ENCODE measurements at regions not wholly inside any gene's neighbourhood (a gene's known extent, or its start where the extent isn't known, plus 50 kb on each side); places are given as distances from the start of the nearest gene placed in this dataset.

DNA sequence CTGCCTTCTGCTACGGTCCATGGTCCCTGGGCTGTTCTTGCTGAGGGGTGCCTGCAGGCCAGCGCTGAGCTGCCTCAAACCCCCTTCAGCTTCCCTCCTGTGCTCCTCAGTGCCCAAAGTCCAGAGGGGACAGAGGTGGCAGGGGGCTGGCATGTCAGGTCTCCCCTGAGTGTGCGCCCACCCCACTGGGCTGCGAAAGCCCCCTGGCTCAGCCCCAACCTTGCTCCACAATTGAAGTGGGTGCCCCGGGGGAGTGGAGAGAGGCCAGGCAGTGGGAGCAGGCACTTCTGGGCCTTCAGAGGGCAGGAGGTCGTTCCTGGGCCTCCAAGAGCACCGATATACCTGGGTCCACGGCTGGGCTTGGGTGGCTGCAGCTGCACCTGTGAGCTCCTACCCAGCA, 548.7 kb upstream of the FAM98A start:
- Histone ChIP-seq H3K27ac (ENCODE audit: extremely low read depth, low read depth, low read length) (no peak overlapping the region), H3K36me3 (ENCODE audit: control insufficient read depth in 2 of 2, insufficient read depth in 1 of 2, low read length in 2 of 2) (no peaks in the 10 kb centered on the region), H3K4me3 (ENCODE audit: low read depth, low read length) (no peak overlapping the region), H3K4me1 (ENCODE audit: control insufficient read depth, insufficient read depth, low read length) (no peaks in the 10 kb centered on the region), H3K9me3 (ENCODE audit: control insufficient read depth, insufficient read depth, low read depth, low read length) (no peaks in the 10 kb centered on the region)
- TF ChIP-seq, protein P1, sequence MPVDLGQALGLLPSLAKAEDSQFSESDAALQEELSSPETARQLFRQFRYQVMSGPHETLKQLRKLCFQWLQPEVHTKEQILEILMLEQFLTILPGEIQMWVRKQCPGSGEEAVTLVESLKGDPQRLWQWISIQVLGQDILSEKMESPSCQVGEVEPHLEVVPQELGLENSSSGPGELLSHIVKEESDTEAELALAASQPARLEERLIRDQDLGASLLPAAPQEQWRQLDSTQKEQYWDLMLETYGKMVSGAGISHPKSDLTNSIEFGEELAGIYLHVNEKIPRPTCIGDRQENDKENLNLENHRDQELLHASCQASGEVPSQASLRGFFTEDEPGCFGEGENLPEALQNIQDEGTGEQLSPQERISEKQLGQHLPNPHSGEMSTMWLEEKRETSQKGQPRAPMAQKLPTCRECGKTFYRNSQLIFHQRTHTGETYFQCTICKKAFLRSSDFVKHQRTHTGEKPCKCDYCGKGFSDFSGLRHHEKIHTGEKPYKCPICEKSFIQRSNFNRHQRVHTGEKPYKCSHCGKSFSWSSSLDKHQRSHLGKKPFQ (tag by site-specific recombination; IDR thresholded peaks at IDR 0.05) = no peak
- no peak for TF ChIP-seq ZNF776 (tag by site-specific recombination; IDR thresholded peaks at IDR 0.05; ENCODE audit: borderline replicate concordance)
- TF ChIP-seq ZNF513 (tag by site-specific recombination; IDR thresholded peaks at IDR 0.05) = no peak
- TF ChIP-seq ZNF449 (tag by site-specific recombination; IDR thresholded peaks at IDR 0.05) = no peak
- TF ChIP-seq SALL2 (tag by site-specific recombination; IDR thresholded peaks at IDR 0.05; ENCODE audit: borderline replicate concordance) = no peak
- no peak for TF ChIP-seq YY2 (tag by site-specific recombination; IDR thresholded peaks at IDR 0.05)
- TF ChIP-seq ZNF26 (tag by site-specific recombination; IDR thresholded peaks at IDR 0.05) = no peak
- TF ChIP-seq TSHZ1 (tag by site-specific recombination; IDR thresholded peaks at IDR 0.05; ENCODE audit: borderline replicate concordance) = no peak
- TF ChIP-seq, protein P2, sequence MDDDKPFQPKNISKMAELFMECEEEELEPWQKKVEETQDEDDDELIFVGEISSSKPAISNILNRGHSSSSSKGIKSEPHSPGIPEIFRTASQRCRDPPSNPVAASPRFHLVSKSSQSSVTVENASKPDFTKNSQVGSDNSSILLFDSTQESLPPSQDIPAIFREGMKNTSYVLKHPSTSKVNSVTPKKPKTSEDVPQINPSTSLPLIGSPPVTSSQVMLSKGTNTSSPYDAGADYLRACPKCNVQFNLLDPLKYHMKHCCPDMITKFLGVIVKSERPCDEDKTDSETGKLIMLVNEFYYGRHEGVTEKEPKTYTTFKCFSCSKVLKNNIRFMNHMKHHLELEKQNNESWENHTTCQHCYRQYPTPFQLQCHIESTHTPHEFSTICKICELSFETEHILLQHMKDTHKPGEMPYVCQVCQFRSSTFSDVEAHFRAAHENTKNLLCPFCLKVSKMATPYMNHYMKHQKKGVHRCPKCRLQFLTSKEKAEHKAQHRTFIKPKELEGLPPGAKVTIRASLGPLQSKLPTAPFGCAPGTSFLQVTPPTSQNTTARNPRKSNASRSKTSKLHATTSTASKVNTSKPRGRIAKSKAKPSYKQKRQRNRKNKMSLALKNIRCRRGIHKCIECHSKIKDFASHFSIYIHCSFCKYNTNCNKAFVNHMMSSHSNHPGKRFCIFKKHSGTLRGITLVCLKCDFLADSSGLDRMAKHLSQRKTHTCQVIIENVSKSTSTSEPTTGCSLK (tag by site-specific recombination; IDR thresholded peaks at IDR 0.05) = no peak
- no peak for TF ChIP-seq ZNF10 (tag by site-specific recombination; IDR thresholded peaks at IDR 0.05)
- TF ChIP-seq MEIS1 (CRISPR knock-in tag; IDR thresholded peaks at IDR 0.05; ENCODE audit: borderline replicate concordance) = no peak
- TF ChIP-seq ZNF830 (tag by site-specific recombination; IDR thresholded peaks at IDR 0.05; ENCODE audit: low read depth) = no peak
- no peak for TF ChIP-seq ZNF239 (tag by site-specific recombination; IDR thresholded peaks at IDR 0.05)
- no peak for TF ChIP-seq ZBTB26 (tag by site-specific recombination; optimal IDR thresholded peaks at IDR 0.05)
- no peak for TF ChIP-seq GLIS1 (tag by site-specific recombination; IDR thresholded peaks at IDR 0.05)
- TF ChIP-seq ZBTB17 (tag by site-specific recombination; IDR thresholded peaks at IDR 0.05) = no peak
- no peak for TF ChIP-seq ZNF292 (tag by site-specific recombination; IDR thresholded peaks at IDR 0.05; ENCODE audit: borderline replicate concordance, low read depth)
- TF ChIP-seq ZNF354C (tag by site-specific recombination; IDR thresholded peaks at IDR 0.05; ENCODE audit: borderline replicate concordance, low read depth) = no peak
- no peak for TF ChIP-seq ZNF211 (tag by site-specific recombination; IDR thresholded peaks at IDR 0.05; ENCODE audit: low read depth)
- POLR2A ChIA-PET = no interaction called here
- CTCF ChIA-PET = no interaction called here

Data from HEK293 (cell line).